GM21717 (cell line): ENCODE measurements at regions not wholly inside any gene's neighbourhood (a gene's known extent, or its start where the extent isn't known, plus 50 kb on each side); places are given as distances from the start of the nearest gene placed in this dataset.

ENCODE experiments used
- ATAC-seq: cut with Tn5 transposase; IDR thresholded peaks from one replicate; pipeline ENCODE4 v1.9.1; 2021; ENCODE audit warnings: mild to moderate bottlenecking, moderate library complexity; ENCODE audit not compliant: unreplicated experiment

DNA sequence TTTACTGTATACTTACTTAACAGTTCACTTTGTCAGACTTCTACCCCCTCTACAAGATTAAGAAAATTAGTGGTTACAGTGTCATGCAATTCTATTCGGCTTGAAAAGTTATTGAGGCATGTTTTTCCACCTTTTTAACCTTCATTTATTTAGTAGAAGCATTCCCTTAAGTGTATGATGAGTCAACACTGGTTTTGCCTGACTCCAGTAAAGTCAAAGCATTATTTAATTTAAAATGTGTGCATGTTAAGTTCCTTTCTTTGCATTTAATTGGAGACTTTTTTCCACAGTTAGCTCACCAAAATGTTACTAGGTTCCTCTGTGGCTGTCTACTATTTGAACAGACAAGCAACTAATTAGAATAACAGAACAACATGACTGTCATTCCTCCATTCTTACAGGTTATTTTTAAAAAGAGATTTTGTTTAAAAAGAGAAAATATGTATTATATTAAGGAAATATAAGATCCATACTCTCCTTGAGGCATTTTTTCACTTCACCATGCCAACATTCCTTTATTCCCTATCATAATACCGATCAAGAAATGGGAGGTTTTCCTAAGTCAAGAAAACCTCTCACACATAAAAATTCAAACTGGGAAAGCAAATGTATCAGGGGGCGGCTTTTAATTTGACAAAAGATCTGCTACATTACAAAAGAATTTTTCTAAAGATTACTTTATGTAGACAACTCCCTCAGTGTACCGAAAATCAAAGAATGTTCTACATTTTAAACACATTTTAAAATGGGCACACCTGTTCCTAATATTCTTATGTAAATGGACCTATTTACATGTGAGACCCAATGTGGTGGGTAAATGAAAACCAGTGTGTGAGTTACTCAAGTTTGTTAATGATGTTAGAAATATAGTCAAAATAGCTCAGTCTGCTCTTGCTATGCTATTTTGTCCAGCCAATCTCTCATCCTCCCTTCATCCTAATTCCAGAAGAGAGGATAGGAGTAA, 361.2 kb downstream of the UTRN start:
- no peak for ATAC-seq

- no peak for ATAC-seq
Measured at GRCh38 chr6:144647406-144647964, 362.4 kb downstream of the UTRN start.

GRCh38 chr6:144647971-144648651, 363.0 kb downstream of the UTRN start:
- no peak for ATAC-seq

- no peak for ATAC-seq
Measured at GRCh38 chr6:144649085-144649484, 363.9 kb downstream of the UTRN start.

DNA sequence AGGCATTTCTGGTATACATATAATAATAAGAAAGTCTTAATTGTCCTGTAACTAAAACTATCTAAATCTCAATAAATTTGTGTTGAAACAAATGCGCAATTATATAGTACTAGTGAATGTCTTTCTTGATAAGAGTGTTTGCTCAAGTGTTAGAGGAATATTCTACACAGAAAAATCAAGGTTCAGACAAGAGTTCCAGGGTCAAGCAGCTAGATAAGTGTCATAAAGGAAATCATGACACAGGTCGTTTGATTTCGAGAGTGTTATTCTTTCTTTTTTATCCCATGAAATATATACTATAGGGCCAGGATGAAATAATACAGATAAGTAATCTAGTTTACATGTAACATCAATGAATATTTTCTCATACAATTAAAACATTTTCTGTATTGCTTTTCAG, 366.1 kb downstream of the UTRN start:
- no peak for ATAC-seq

- ATAC-seq: no peak
Measured at GRCh38 chr6:144652292-144652891, 367.3 kb downstream of the UTRN start.

DNA sequence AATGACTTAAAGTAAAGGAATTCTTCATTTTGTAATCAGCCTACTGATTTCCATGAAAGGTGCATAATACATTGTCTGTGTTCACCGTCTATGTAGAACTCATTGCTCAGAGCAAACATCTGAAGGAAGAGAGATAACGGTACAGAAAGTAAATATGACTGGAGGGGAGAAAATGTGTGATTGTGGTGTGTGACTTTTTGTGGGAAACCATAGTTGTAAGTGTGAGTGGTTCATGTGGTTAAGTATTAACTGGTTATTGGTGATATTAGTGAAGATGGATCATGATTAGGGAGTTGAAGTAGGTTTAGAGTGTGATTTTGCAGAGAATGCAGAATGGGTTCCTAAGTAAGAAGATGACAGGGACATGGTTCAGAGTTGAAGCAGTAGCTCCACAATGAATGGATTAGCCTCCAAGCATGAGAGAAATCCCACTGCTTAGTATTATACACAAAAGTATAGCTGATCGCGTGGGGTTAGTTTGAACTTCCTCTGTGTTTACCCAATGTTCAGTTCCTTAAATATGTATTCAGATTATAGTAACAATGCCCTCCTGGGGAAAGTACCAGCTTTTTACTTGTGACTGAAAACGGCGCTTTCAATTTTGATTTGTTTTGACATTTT, 368.9 kb downstream of the UTRN start:
- ATAC-seq: peak; percentile 92

DNA sequence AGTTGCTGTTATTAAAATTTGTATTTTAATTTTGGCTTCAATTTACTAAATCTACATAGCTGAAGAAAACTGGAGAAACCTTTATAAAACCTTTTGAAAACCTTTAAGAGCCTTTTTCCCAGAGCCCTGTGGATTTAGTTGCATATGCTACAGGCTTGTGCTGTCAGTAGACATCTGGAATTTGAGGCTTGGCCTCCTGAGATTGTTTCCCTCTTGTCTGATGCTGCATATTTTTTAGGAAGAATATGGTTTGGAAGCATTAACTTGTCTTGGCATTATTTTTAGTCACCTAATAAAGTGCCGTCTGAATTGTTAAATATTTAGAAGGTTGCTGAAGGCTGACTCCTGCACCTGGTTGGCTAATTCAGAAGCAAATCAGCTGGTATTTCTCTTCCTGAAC, 369.4 kb downstream of the UTRN start:
- peak; percentile 1 for ATAC-seq

DNA sequence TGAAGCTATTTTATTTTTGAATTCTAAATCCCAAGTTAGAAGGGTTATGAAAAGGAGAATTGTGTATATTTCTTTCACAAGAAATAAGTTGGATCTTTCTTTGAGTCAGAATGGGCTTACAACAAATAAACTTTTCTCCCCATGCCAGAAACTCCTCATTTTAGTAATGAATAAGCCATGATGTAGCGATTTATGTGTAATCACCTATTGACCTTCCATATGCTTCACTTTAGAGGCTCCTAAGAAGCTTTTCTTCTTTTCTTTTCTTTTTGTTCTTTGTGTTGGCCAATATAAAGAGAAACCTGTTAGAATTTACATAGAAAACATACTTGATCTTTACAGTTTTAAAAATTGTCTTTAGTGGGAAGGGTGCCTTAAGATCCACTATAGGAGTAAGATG, 370.2 kb downstream of the UTRN start:
- no peak for ATAC-seq

GRCh38 chr6:144657691-144658090, 372.6 kb downstream of the UTRN start:
- no peak for ATAC-seq

GRCh38 chr6:144659202-144660182, 374.4 kb downstream of the UTRN start:
- peak; percentile 62 for ATAC-seq

GRCh38 chr6:144660561-144661115, 375.5 kb downstream of the UTRN start:
- ATAC-seq: no peak

DNA sequence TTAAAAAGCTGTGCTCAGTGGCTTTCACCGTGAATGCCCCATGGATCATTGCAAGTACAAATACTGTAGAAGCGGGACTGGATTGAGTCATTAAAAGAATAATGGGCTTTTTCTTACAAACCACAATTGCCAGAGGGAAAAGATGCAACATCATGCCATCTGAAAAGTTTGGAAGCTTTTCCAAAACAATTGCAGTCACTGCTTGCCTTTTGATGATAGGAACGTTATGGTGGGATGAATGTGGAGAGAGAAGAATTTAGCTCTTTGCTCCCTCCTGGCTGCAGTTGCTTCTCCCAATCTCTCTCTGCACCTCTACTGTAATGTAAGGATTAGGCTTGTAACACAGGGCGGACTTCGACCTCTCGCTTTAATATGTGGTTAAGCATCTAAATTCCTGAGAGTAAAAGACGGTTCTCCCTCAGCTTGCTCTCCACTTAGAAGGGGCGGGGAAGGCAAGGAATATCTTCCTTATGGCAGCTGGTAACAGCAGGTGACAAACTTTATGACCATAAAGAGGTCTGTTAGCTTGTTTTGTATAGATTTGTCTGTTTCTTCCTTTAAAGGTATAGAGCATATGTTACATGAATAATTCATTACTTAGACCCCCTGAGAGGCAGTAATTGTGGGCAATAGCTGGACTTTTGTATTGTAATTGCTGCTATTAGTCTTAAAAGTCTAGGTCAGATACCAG, 376.1 kb downstream of the UTRN start:
- no peak for ATAC-seq

GRCh38 chr6:144662812-144663365, 377.8 kb downstream of the UTRN start:
- no peak for ATAC-seq

DNA sequence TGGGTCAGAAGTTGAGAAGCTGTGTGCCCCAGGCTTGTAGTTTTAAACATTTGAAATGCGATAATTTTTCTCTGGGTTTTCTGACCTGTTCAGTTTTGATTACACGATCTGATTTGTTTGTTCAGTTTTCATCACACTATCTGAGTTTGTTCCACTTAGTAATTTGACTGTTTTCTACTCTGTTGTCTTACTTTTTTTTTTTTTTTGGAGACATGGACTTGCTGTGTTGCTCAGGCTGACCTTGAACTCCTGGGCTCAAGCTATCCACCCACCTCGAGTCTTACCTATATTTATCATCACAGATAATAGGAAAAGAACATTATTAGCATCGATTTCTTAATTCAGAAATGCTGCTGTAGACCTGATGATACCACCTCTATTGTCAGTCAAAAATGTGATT, 379.1 kb downstream of the UTRN start:
- ATAC-seq: no peak

DNA sequence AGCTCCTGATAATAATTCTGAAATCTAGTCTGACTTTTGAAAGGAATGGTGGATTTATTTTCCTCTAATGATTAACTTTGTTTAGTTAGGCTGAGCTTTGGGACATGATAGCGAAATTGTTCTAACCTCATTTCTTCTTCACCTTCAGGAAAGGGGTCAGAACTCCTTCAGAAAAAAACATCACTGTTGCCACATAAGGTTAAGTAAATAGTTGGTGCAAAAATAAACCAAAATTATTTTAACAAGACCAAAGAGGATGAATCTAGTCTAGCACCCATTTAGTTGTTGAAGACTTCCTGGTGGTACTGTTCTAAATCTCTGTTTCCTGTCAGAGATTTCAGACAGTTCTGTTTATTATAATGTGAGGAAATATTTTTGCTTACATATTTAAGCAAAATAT, 379.8 kb downstream of the UTRN start:
- no peak for ATAC-seq

- ATAC-seq: no peak
Measured at GRCh38 chr6:144665932-144666450, 380.9 kb downstream of the UTRN start.

- no peak for ATAC-seq
Measured at GRCh38 chr6:144666781-144667180, 381.6 kb downstream of the UTRN start.
